ENCODE measurements at regions not wholly inside any gene's neighbourhood (a gene's known extent, or its start where the extent isn't known, plus 50 kb on each side); places are given as distances from the start of the nearest gene placed in this dataset.

DNA sequence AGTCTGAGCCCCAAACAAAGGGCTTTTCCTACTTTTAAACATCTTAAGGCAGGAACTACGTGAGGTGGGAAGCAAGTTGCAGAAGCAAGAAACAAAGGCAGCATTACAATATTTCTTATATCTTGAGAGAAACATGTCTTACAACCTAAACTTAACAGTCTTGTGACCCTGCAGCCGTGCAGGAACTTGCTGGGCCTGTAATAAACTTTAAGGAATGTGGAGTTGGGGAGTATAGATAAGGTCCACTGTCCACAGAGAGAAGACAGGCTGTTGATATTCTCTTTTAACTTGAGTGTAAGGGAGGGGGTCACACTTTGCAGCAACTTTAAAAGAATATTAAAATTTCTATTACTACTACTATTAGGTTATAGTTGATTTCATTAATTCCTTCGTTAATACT, 214.6 kb upstream of the HTR2A start:
- no peak overlapping the region for H2BK120ac ChIP-seq (ENCODE audit: low read depth, low read length, poor library complexity, severe bottlenecking)
- no peak overlapping the region for H4K5ac ChIP-seq (ENCODE audit: insufficient read length, low read depth, low read length)
- no peak overlapping the region for H3K4me2 ChIP-seq (ENCODE audit: insufficient read depth, insufficient read length, low read length)
- H3K9ac ChIP-seq (ENCODE audit: extremely low read depth, insufficient read length, low read length) = no peak overlapping the region
- no peak overlapping the region for H3K4ac ChIP-seq (ENCODE audit: low read depth, low read length)
- H3K4me1 ChIP-seq (ENCODE audit: insufficient read depth, low read length) = no peaks in the 10 kb centered on the region; the same call in none of the 2 replicates
- no peaks in the 10 kb centered on the region; the same call in 1 of the 2 replicates for H3K27me3 Mint-ChIP-seq (ENCODE audit: low read depth)
- WGBS (ENCODE audit: extremely low coverage, insufficient read length, low lambda C conversion rate) = no CpG with 5 or more reads among the region's 3 CpGs
- no peaks in the 10 kb centered on the region for H3K9me3 ChIP-seq (ENCODE audit: control insufficient read depth, low read depth, low read length)
- H4K91ac ChIP-seq (ENCODE audit: insufficient read length, low read depth, low read length) = no peak overlapping the region
- no peaks in the 10 kb centered on the region for H3K27me3 ChIP-seq (ENCODE audit: insufficient read depth, low read length)
- H3K36me3 Mint-ChIP-seq (ENCODE audit: insufficient read depth in 1 of 3, low read depth in 3 of 3) = peaks cover 5 to 23% (median 12%) of the 10 kb centered on the region in 3 experiments
- DNase-seq = no peak
- peak overlapping the region in 2 of 3 experiments; percentile 46 to 75; a peak in 4 of 7 replicates for H3K27ac Mint-ChIP-seq
- no peak overlapping the region for H3K14ac ChIP-seq (ENCODE audit: insufficient read depth, low read length)
- H2AFZ ChIP-seq (ENCODE audit: low read length) = no peak overlapping the region
- no peak overlapping the region for H4K8ac ChIP-seq (replicated peaks; ENCODE audit: insufficient read length, low read depth, low read length)
- no peak overlapping the region for H2BK12ac ChIP-seq (ENCODE audit: insufficient read length, low read depth, low read length)
- H3K23ac ChIP-seq (ENCODE audit: insufficient read length, low read depth, low read length) = no peak overlapping the region
- no peak overlapping the region for H2AK5ac ChIP-seq (ENCODE audit: insufficient read length, low read length)
- H2BK15ac ChIP-seq (ENCODE audit: low read depth, low read length) = no peak overlapping the region
- no peak overlapping the region for H3K56ac ChIP-seq (ENCODE audit: insufficient read length, low read depth, low read length)
- no peak overlapping the region for H3T11ph ChIP-seq (ENCODE audit: low read length)
- no peak overlapping the region for H3K18ac ChIP-seq (ENCODE audit: insufficient read length, low read depth, low read length)
- peaks cover 5 to 13% of the 10 kb centered on the region in 2 experiments for H3K9me3 Mint-ChIP-seq
- no peaks in the 10 kb centered on the region for H3K23me2 ChIP-seq (ENCODE audit: insufficient read length, low read depth, low read length, poor library complexity, severe bottlenecking)
- no peak overlapping the region for H2BK5ac ChIP-seq (ENCODE audit: insufficient read length, low read length)
- H4K20me1 ChIP-seq (ENCODE audit: control insufficient read depth, insufficient read depth, insufficient read length) = no peaks in the 10 kb centered on the region
- no peak overlapping the region for H3K27ac ChIP-seq (ENCODE audit: insufficient read length, low read depth, low read length)
- H3K4me3 Mint-ChIP-seq = no peak overlapping the region
- TF ChIP-seq, protein P1, sequence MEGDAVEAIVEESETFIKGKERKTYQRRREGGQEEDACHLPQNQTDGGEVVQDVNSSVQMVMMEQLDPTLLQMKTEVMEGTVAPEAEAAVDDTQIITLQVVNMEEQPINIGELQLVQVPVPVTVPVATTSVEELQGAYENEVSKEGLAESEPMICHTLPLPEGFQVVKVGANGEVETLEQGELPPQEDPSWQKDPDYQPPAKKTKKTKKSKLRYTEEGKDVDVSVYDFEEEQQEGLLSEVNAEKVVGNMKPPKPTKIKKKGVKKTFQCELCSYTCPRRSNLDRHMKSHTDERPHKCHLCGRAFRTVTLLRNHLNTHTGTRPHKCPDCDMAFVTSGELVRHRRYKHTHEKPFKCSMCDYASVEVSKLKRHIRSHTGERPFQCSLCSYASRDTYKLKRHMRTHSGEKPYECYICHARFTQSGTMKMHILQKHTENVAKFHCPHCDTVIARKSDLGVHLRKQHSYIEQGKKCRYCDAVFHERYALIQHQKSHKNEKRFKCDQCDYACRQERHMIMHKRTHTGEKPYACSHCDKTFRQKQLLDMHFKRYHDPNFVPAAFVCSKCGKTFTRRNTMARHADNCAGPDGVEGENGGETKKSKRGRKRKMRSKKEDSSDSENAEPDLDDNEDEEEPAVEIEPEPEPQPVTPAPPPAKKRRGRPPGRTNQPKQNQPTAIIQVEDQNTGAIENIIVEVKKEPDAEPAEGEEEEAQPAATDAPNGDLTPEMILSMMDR (conservative IDR thresholded peaks at IDR 0.05) = no peak
- H3K79me1 ChIP-seq (ENCODE audit: insufficient read depth, low read depth, low read length, poor library complexity, severe bottlenecking) = no peaks in the 10 kb centered on the region
- H3K79me2 ChIP-seq (ENCODE audit: insufficient read depth, low read length) = no peaks in the 10 kb centered on the region
- peaks cover 50 to 61% of the 10 kb centered on the region in 2 experiments for H3K4me1 Mint-ChIP-seq
- no peak overlapping the region for H2BK20ac ChIP-seq (ENCODE audit: low read depth, low read length, poor library complexity, severe bottlenecking)

Measured in H9 (cell line).